ENCODE measurements at regions not wholly inside any gene's neighbourhood (a gene's known extent, or its start where the extent isn't known, plus 50 kb on each side); places are given as distances from the start of the nearest gene placed in this dataset.
"Not testable (repeated sequence)": the region's sequence is repeated elsewhere in the genome, so short reads cannot be mapped to it uniquely, and the experiment has no call there.

- no peaks in the 10 kb centered on the region for H4K20me1 ChIP-seq (ENCODE audit: insufficient read depth, low read length)
- H3K4me3 ChIP-seq (ENCODE audit: low read length) = no peak overlapping the region
- no peak overlapping the region for H3K9ac ChIP-seq (ENCODE audit: low read length)
- TF ChIP-seq EZH2phosphoT487 (IDR thresholded peaks at IDR 0.05; ENCODE audit: low read depth) (no peak), CTCF (IDR thresholded peaks at IDR 0.05; ENCODE audit: low read depth, low read length) (no peak)
- no peak overlapping the region for H3K27ac ChIP-seq (ENCODE audit: low read length)
- no peaks in the 10 kb centered on the region for H3K36me3 ChIP-seq (replicated peaks; ENCODE audit: low read depth, low read length)
- no peaks in the 10 kb centered on the region for H3K27me3 ChIP-seq (ENCODE audit: low read depth, low read length)
- H2AFZ ChIP-seq (ENCODE audit: low read depth, low read length) = no peak overlapping the region
- H3K4me1 ChIP-seq (ENCODE audit: low read length) = peaks cover 10% of the 10 kb centered on the region
- no peaks in the 10 kb centered on the region for H3K9me3 ChIP-seq (ENCODE audit: insufficient read depth, low read length)
- H3K4me2 ChIP-seq (ENCODE audit: low read length) = no peak overlapping the region
- no peaks in the 10 kb centered on the region for H3K79me2 ChIP-seq (ENCODE audit: low read length)
Observed at GRCh38 chr4:75207902-75208301, 275.0 kb downstream of the PARM1 start.

- TF ChIP-seq CTCF (IDR thresholded peaks at IDR 0.05; ENCODE audit: low read depth, low read length) (no peak), EZH2phosphoT487 (IDR thresholded peaks at IDR 0.05; ENCODE audit: low read depth) (no peak)
- Histone ChIP-seq H2AFZ (ENCODE audit: low read depth, low read length) (no peak overlapping the region), H3K4me3 (ENCODE audit: low read length) (no peak overlapping the region), H3K27me3 (ENCODE audit: low read depth, low read length) (no peaks in the 10 kb centered on the region), H3K79me2 (ENCODE audit: low read length) (no peaks in the 10 kb centered on the region), H3K4me1 (ENCODE audit: low read length) (no peaks in the 10 kb centered on the region), H3K27ac (ENCODE audit: low read length) (no peak overlapping the region), H4K20me1 (ENCODE audit: insufficient read depth, low read length) (no peaks in the 10 kb centered on the region), H3K36me3 (replicated peaks; ENCODE audit: low read depth, low read length) (no peaks in the 10 kb centered on the region), H3K4me2 (ENCODE audit: low read length) (no peak overlapping the region), H3K9me3 (ENCODE audit: insufficient read depth, low read length) (no peaks in the 10 kb centered on the region), H3K9ac (ENCODE audit: low read length) (no peak overlapping the region)
Observed at GRCh38 chr4:75195111-75195510, 262.2 kb downstream of the PARM1 start.

- no peak overlapping the region for H3K4me3 ChIP-seq (ENCODE audit: low read length)
- no peaks in the 10 kb centered on the region for H3K27me3 ChIP-seq (ENCODE audit: low read depth, low read length)
- no peaks in the 10 kb centered on the region for H4K20me1 ChIP-seq (ENCODE audit: insufficient read depth, low read length)
- TF ChIP-seq CTCF (IDR thresholded peaks at IDR 0.05; ENCODE audit: low read depth, low read length) (no peak), EZH2phosphoT487 (IDR thresholded peaks at IDR 0.05; ENCODE audit: low read depth) (no peak)
- no peaks in the 10 kb centered on the region for H3K79me2 ChIP-seq (ENCODE audit: low read length)
- H3K9ac ChIP-seq (ENCODE audit: low read length) = no peak overlapping the region
- no peak overlapping the region for H2AFZ ChIP-seq (ENCODE audit: low read depth, low read length)
- H3K4me1 ChIP-seq (ENCODE audit: low read length) = no peaks in the 10 kb centered on the region
- no peaks in the 10 kb centered on the region for H3K36me3 ChIP-seq (replicated peaks; ENCODE audit: low read depth, low read length)
- no peak overlapping the region for H3K4me2 ChIP-seq (ENCODE audit: low read length)
- no peaks in the 10 kb centered on the region for H3K9me3 ChIP-seq (ENCODE audit: insufficient read depth, low read length)
- no peak overlapping the region for H3K27ac ChIP-seq (ENCODE audit: low read length)
Observed at GRCh38 chr4:75194180-75194579, 261.3 kb downstream of the PARM1 start.

GRCh38 chr4:75192182-75192581, 259.3 kb downstream of the PARM1 start:
- not testable (repeated sequence) for H3K9me3 ChIP-seq (ENCODE audit: insufficient read depth, low read length); H3K4me1 ChIP-seq (ENCODE audit: low read length); H4K20me1 ChIP-seq (ENCODE audit: insufficient read depth, low read length); H3K36me3 ChIP-seq (replicated peaks; ENCODE audit: low read depth, low read length); H2AFZ ChIP-seq (ENCODE audit: low read depth, low read length); H3K4me3 ChIP-seq (ENCODE audit: low read length); H3K79me2 ChIP-seq (ENCODE audit: low read length); H3K4me2 ChIP-seq (ENCODE audit: low read length); H3K27ac ChIP-seq (ENCODE audit: low read length); H3K27me3 ChIP-seq (ENCODE audit: low read depth, low read length); H3K9ac ChIP-seq (ENCODE audit: low read length)
